Lung (tissue), 11 donors: ENCODE measurements at regions not wholly inside any gene's neighbourhood (a gene's known extent, or its start where the extent isn't known, plus 50 kb on each side); places are given as distances from the start of the nearest gene placed in this dataset.

ENCODE experiments used
- ATAC-seq: fragments of 200-7000 bp; cut with Tn5 transposase; one replicate; pipeline ENCODE4 v1.9.1; 2020; ENCODE audit warnings: moderate number of reproducible peaks; ENCODE audit not compliant: insufficient read depth, low FRiP score
- DNase-seq, 3 donors: peaks; one replicate each; pipeline ENCODE4 v3.0.0-alpha.2; 2013 to 2017
- H3K27ac ChIP-seq, 2 donors: one replicate each; pipeline ENCODE4 v1.5.1; 2013; ENCODE audit warnings: mild to moderate bottlenecking in 2 of 2, moderate library complexity in 2 of 2, control low read depth in 1 of 2, inconsistent platforms in 1 of 2, low read depth in 1 of 2, low read length in 1 of 2
- H3K27me3 ChIP-seq, 3 donors: one replicate each; pipeline ENCODE4 v1.5.1; 2013; ENCODE audit warnings: low read length in 2 of 3; ENCODE audit not compliant: control insufficient read depth in 3 of 3, insufficient read depth in 3 of 3
- H3K36me3 ChIP-seq, 4 donors: one replicate each; pipeline ENCODE4 v1.5.1; 2013; ENCODE audit warnings: low read length in 4 of 4, mild to moderate bottlenecking in 1 of 4, moderate library complexity in 1 of 4; ENCODE audit not compliant: control insufficient read depth in 4 of 4, insufficient read depth in 4 of 4
- H3K4me1 ChIP-seq, 5 donors: one replicate each; pipeline ENCODE4 v1.5.1; 2013; ENCODE audit warnings: low read length in 5 of 5, mild to moderate bottlenecking in 2 of 5, moderate library complexity in 1 of 5; ENCODE audit not compliant: control insufficient read depth in 5 of 5, insufficient read depth in 5 of 5
- H3K4me3 ChIP-seq: one replicate; pipeline ENCODE4 v1.5.1; 2013; ENCODE audit warnings: mild to moderate bottlenecking, control low read depth, moderate library complexity
- H3K9ac ChIP-seq, 2 donors: one replicate each; pipeline ENCODE4 v1.5.1; 2013; ENCODE audit warnings: low read length in 2 of 2, control low read depth in 1 of 2; ENCODE audit not compliant: insufficient read depth in 1 of 2
- H3K9me3 ChIP-seq, 4 donors: one replicate each; pipeline ENCODE4 v1.5.1; 2013; ENCODE audit warnings: low read length in 3 of 4, mild to moderate bottlenecking in 1 of 4, moderate library complexity in 1 of 4; ENCODE audit not compliant: control insufficient read depth in 4 of 4, insufficient read depth in 3 of 4
- WGBS, 2 donors: extraction: QIAGEN DNeasy Blood & Tissue Kit; methylation state at CpG; one replicate each; pipeline ENCODE4 v1.1.7; 2013; 5-methylcytosine and 5-hydroxymethylcytosine counted together
- TF ChIP-seq, protein P1 (sequence below): IDR thresholded peaks from 2 replicates; pipeline ENCODE4 v1.5.1; 2012; ENCODE audit warnings: mild to moderate bottlenecking; ENCODE audit errors: control extremely low read depth, extremely low read depth
- donor health status: control.
- donor health status: control.
- donor health status: Bipolar disorder and iron deficiency.
- donor health status: healthy.
- donor health status: DM: yes; HTN: yes; CAD: no.

DNA sequence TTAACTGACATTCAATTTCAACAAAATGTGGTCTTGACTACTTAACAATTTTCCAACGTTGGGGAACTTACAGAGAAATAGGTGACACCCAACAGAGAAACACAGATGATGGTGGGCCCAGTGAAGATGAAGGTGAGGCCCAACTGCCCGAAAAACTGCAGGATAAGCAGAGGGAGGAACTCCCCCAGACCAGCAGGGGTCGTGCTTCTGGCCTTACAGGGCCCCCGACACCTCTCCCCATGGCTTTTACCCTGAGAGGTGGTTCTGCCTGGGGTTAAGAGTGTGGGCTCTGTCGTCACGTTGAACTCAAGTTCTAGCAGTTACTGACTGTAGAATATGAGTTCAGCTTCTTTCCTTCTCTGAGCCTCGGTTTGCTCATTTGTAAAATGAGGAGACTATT lies 119.5 kb upstream of the SMIM21 start:
- H3K27me3 ChIP-seq = no peaks in the 10 kb centered on the region
- WGBS, 2 donors = 84% methylated on average over 7 of the region's 7 CpGs
- ATAC-seq = no peak
- DNase-seq = no peak
- H3K4me3 ChIP-seq = no peak overlapping the region
- TF ChIP-seq, protein P1, sequence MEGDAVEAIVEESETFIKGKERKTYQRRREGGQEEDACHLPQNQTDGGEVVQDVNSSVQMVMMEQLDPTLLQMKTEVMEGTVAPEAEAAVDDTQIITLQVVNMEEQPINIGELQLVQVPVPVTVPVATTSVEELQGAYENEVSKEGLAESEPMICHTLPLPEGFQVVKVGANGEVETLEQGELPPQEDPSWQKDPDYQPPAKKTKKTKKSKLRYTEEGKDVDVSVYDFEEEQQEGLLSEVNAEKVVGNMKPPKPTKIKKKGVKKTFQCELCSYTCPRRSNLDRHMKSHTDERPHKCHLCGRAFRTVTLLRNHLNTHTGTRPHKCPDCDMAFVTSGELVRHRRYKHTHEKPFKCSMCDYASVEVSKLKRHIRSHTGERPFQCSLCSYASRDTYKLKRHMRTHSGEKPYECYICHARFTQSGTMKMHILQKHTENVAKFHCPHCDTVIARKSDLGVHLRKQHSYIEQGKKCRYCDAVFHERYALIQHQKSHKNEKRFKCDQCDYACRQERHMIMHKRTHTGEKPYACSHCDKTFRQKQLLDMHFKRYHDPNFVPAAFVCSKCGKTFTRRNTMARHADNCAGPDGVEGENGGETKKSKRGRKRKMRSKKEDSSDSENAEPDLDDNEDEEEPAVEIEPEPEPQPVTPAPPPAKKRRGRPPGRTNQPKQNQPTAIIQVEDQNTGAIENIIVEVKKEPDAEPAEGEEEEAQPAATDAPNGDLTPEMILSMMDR = no peak
- H3K4me1 ChIP-seq = peaks cover 0 to 12% (median 0%) of the 10 kb centered on the region in 5 donors
- H3K9me3 ChIP-seq = no peaks in the 10 kb centered on the region
- no peak overlapping the region for H3K9ac ChIP-seq
- H3K36me3 ChIP-seq = no peaks in the 10 kb centered on the region
- no peak overlapping the region for H3K27ac ChIP-seq

GRCh38 chr18:75545189-75545588 lies 117.7 kb upstream of the SMIM21 start:
- no peak for ATAC-seq
- no peak overlapping the region for H3K27ac ChIP-seq
- no peak overlapping the region for H3K4me3 ChIP-seq
- WGBS, 2 donors = 82 to 87% methylated on average over 6 of the region's 6 CpGs
- no peaks in the 10 kb centered on the region for H3K9me3 ChIP-seq
- H3K27me3 ChIP-seq = no peaks in the 10 kb centered on the region
- no peak for DNase-seq
- no peaks in the 10 kb centered on the region for H3K36me3 ChIP-seq
- no peaks in the 10 kb centered on the region for H3K4me1 ChIP-seq
- TF ChIP-seq, protein P1 = no peak
- no peak overlapping the region for H3K9ac ChIP-seq

- 64 to 78% methylated on average over 5 of the region's 5 CpGs for WGBS, 2 donors
- Histone ChIP-seq H3K27ac (no peak overlapping the region), H3K4me3 (no peak overlapping the region), H3K36me3 (no peaks in the 10 kb centered on the region), H3K9me3 (no peaks in the 10 kb centered on the region), H3K9ac (no peak overlapping the region), H3K27me3 (no peaks in the 10 kb centered on the region), H3K4me1 (no peaks in the 10 kb centered on the region)
- TF ChIP-seq, protein P1 = no peak
- ATAC-seq (no peak), DNase-seq (no peak)
These were observed 117.0 kb upstream of the SMIM21 start for GRCh38 chr18:75544496-75544895.

GRCh38 chr18:75544051-75544481 lies 116.6 kb upstream of the SMIM21 start:
- Histone ChIP-seq H3K27ac (no peak overlapping the region), H3K4me1 (no peaks in the 10 kb centered on the region), H3K36me3 (no peaks in the 10 kb centered on the region), H3K9me3 (no peaks in the 10 kb centered on the region), H3K9ac (no peak overlapping the region), H3K4me3 (no peak overlapping the region), H3K27me3 (no peaks in the 10 kb centered on the region)
- DNase-seq (no peak), ATAC-seq (no peak)
- TF ChIP-seq, protein P1 = no peak
- 94 to 95% methylated on average over 10 of the region's 10 CpGs for WGBS, 2 donors
